ENCODE measurements at regions not wholly inside any gene's neighbourhood (a gene's known extent, or its start where the extent isn't known, plus 50 kb on each side); places are given as distances from the start of the nearest gene placed in this dataset.
A peak's percentile ranks its signal among the peaks of the same experiment; 100 is the strongest.

- DNase-seq (ENCODE audit: low read depth in 3 of 3): no peak
Measured at GRCh38 chr6:26290941-26291340, 74.1 kb upstream of the BTN3A2 start.

DNA sequence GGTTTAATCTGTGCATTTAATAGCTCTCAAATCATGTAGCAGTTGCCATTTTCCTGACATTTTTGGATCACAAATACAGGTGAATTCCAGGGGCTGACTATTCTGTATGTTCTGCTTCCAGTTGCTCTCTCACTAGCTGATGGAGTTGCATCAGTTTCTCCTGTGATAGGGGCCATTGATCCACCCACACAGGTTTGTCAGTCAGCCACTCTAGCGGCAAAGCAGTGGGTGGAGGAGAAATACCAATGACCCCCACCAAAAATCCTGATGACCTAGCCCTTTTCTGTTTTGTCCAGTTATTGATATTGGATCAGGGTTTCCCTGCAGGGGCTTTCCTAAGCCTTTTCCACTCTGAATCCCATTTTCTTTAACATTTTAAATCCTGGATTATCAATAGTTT lies 72.3 kb upstream of the BTN3A2 start:
- DNase-seq (ENCODE audit: low read depth in 3 of 3): no peak

- DNase-seq (ENCODE audit: low read depth in 3 of 3): no peak
Measured at GRCh38 chr6:26294302-26294701, 70.7 kb upstream of the BTN3A2 start.

DNA sequence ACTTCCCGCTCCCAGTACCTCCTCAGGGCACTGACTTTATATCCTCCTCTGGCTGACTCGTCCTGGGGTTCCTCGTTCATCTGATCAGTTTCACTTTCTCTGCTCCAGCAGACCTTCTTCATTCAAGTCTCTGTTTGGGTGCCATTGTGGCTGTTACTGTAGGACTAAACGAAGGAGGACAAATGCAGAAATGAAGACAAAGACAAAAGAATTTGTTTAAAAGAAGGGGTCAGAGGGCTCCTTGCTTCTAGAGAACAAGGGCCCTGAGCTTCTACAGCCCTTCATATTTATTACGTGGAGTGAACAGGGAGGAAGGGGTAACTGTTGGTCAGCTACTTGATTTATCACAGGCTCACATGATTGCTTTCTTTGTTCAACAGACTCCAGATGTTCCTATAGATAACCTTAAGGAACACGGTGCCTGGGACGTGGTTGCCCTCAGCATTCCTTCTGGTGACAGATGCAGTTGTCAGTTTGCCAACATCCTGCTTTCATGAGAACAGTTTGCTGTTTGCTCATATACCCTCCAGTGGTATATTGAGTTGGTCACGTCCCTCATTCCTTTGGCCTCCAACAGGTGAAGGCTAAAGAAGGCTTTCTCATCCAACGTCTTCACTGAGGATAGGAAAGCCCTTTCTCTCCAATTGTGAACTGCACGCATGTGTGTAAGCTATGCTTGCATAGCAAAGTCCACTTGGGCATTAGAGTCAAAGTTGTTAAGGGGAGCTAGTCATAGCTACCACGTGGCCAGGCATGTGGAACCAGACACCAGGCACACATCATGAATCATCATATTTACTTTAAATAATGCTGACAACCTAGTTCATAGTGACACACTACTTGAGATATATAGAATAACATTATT lies 69.1 kb upstream of the BTN3A2 start:
- DNase-seq (ENCODE audit: low read depth in 3 of 3): no peak

DNA sequence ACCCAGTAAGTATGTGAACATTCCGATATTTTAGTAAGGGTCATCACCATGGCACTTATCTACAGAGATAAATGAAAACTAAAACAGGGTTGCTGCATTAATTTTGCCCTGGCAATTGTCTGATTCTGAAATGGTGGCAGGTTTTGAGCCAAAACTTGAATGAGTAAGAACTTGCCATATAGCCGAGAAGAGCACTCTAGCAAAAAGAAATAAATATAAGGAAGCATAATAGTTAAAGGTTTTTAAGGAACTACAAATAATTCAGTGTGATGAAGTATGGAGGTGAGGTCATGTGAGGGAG lies 68.5 kb upstream of the BTN3A2 start:
- DNase-seq (ENCODE audit: low read depth in 3 of 3): no peak

DNA sequence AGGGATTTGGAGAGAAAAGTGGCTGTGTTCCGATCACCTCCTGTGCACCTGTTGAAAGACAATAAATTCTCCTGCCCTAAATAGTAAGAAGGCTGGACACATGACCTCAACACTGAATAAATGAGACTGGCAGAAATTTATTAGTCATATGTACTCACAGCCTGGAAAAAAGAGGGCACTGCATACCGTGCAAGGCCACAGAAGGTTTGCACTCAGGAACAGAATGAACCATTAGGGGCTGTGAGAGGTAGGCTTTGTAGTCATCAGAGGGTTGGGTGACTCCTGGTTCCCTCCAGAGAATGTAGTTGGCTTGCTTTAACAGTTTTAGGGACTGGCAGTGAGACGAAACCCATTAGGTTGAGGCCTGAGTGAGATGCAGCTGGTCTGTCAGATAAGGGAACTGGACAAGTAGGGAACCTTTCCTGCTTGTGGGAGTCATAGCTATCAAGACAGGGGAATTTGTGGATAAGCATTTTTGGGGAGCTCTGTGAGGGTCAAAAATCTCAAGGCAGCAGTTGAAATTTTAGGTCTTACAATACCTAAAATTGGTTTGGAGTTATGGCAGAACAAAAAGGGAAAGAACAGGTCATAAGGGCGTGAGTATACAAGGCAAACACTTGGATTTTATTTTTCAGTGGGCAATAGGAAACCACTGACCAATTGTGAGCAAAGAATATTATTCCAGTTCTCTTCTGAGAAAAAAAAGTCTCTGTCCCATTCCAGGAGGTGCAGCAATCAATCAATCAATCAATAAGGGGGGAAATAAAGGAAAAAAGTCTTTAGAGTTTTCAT lies 67.9 kb upstream of the BTN3A2 start:
- DNase-seq (ENCODE audit: low read depth in 3 of 3): no peak

GRCh38 chr6:26299286-26300042 lies 65.5 kb upstream of the BTN3A2 start:
- DNase-seq (ENCODE audit: low read depth in 3 of 3): no peak

GRCh38 chr6:26300043-26300331 lies 65.0 kb upstream of the BTN3A2 start:
- DNase-seq (ENCODE audit: low read depth in 3 of 3): no peak

- DNase-seq (ENCODE audit: low read depth in 3 of 3): no peak
Measured at GRCh38 chr6:26300359-26300758, 64.6 kb upstream of the BTN3A2 start.

DNA sequence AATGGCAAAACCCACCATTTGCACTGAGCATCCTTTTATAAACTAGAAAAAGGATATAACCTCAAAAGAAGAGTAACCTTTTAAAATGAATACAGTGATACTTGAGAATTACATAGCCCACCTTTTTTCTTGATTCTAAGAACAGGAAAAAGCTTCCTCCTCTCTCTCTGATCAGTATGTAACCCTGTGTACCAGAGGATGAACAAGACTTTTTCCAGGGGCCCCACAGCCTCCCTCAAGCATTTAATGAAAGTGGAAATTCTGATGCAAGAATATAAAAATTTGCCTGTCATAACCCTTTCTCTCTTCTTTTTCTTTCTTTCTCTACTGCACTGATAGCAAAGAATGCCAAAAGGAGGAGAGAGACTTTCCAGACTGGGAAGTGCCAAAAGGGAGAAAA lies 64.2 kb upstream of the BTN3A2 start:
- DNase-seq (ENCODE audit: low read depth in 3 of 3): no peak

DNA sequence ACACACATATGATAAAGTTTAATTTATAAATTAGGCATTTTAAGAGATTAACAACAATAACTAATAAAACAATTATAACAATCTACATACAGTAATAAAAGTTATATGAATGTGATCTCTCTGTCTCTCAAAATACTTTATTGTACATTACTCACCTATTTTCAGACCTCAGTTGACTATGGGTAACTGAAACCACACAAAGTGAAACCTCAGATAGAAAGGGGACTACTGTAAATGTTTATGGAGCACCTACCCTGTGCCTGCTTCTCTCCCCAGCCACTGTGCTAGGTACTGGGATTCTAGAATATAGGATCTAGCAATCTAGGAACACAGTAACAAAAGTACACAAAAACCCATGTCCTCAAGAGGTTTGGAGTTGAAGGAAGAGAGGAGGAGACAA lies 63.4 kb upstream of the BTN3A2 start:
- no peak for DNase-seq (ENCODE audit: low read depth in 3 of 3)

DNA sequence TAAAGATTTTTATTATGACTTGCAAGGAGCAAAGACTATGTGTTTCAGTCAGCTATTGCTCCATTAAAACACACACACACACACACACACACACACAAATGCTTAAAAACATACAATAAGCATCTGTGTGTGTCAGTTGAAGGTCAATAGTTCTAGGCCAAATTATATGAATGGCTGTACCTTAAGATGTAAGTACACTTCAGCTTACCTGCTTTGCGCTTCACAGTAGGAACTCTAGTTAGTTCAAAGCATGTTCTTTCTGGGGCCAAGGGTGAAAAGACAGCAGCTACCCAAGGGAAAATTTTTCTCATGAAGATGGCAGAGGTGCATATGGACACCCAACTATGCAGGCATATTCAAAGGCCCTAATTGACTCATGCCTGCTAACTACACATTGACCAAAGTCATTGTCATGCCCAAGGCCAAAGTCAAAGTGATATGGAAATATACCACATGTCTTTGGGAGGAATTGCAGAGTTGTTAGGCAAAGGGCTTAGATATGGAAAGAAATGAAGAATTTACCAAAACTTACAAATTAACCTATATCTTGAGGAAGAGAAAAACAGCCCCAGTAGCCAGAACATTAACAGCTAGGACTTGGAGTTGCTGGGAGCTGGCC lies 61.9 kb upstream of the BTN3A2 start:
- no peak for DNase-seq (ENCODE audit: low read depth in 3 of 3)

DNA sequence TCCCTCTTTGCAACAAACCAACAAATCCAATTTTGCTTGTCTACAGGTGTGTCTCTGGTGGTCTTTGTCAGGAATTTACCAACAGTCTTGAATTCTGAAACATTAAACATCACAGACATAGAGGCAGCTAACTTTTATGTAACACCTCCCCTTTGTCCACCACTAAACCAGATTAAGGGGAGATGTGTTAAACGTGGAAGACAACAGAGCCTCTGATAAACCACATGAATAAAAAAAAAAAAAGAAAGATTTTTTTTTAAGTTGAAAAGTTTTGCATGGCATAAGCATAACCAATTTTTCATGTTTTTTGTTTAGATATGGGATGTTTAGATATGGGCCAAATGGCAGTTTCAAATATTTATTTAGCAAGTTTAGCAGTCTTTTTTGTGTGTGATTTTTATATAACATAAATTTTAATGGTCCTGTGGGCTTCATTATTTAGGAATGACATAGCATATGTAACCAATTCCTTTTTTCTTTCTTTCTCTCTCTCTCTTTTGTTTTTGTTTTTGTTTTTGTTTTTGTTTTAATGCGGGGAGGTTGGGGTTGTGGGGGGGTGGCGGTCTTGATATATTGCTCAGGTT lies 60.7 kb upstream of the BTN3A2 start:
- DNase-seq (ENCODE audit: low read depth in 3 of 3): no peak

DNA sequence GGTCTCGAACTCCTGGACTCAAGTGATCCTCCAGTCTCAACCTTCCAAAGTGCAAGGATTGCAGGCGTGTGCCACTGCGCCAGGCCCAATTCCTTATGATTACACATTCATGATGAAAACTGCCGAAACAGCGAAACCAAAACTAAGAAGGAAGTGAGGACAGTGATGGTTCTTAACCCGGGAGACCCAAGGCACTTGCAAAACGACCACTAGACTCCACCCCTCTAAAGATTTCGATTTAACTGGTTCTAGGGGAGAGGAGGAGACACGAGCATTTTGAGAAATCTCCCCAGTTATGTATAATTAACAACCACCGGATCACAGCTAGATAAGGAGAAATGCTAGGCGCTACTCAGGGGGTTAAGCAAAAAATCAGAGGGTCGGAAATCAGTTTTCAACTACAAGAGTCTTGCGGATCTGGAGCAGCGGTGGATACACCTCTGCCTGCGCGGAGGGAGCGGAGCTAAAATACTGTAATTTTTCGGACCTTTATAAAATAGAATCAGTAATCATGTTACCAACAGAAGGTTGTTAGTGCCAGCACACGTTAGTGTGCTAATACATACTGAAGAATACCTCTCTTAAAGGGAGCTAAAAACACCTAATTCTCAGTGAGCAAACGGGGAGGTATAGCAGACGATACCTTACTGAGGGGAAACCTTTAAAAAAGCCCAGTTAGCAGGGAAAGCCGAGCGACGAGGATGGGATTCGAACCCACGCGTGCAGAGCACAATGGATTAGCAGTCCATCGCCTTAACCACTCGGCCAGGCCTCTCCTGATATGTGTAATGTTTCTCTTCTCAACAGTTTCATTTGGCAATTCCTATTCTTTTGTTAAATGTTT lies 60.0 kb upstream of the BTN3A2 start:
- DNase-seq (ENCODE audit: low read depth in 3 of 3): peak in 1 of 3 donors; percentile 75

GRCh38 chr6:26305641-26305969 lies 59.4 kb upstream of the BTN3A2 start:
- DNase-seq (ENCODE audit: low read depth in 3 of 3): no peak

GRCh38 chr6:26306232-26306631 lies 58.8 kb upstream of the BTN3A2 start:
- DNase-seq (ENCODE audit: low read depth in 3 of 3): no peak

DNA sequence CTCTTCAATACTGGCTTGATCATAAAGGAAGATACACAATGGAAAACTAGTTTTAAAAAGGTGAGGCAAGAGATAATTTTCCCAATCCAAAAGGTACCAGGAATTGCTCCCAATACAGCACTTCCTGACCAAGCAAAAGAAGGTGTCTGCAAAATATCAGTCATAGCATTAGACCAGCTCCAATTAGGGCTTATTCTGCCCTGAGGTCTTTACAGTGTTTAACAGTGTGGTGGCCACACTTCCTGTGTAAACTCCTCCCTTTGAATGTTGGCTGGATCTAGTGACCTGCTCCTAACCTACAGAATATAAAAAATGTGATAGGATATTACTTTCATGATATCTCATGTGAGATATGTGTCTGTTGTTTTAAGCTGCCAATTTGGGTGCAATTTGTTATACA lies 57.1 kb upstream of the BTN3A2 start:
- DNase-seq (ENCODE audit: low read depth in 3 of 3): no peak

- DNase-seq (ENCODE audit: low read depth in 3 of 3): no peak
Measured at GRCh38 chr6:26309731-26310142, 55.3 kb upstream of the BTN3A2 start.

DNA sequence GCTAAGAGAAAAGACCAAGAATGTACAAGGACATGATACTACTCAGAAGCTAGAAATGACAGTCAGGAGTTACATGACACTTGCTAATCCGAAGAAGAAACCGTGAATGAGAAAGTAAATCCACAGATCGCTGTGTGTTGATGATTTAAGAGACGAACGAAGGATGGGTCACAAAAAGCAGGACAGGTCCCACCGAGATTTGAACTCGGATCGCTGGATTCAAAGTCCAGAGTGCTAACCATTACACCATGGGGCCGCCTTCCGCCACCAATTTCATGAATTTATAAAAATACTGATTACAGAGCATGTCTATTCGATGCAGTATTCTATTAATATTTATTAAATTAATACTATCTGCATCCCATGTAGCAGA lies 54.0 kb upstream of the BTN3A2 start:
- no peak for DNase-seq (ENCODE audit: low read depth in 3 of 3)

DNA sequence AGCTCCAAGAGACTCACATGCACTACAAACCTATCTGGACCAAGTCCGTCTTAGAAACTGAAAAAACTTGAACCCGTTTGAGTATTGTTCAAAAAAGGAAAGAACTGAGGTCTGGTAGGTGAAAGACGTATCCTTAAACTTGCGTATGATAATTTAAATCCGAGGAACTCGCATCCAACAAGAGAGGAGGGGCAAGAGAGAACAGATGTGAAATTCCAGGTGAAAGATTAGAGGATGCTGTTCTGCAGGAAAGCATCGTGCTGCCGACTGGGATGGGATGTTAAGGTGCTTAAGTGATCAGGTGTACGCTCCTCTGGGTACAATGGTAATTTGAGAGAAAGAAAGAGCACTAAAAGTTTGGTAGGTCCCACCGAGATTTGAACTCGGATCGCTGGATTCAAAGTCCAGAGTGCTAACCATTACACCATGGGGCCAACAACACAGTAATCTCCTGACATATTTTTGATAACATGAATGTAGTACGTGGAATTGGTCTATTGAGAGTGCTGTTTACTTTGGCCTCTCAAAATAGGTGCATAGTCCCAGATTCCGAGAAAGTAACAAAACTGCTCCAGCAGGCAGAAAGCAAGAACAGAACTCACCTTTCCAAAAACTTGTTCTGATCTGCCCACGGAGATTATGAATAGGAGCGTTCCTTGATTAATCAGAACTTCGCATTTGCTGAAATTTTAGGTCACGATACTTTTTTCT lies 53.5 kb upstream of the BTN3A2 start:
- no peak for DNase-seq (ENCODE audit: low read depth in 3 of 3)

DNA sequence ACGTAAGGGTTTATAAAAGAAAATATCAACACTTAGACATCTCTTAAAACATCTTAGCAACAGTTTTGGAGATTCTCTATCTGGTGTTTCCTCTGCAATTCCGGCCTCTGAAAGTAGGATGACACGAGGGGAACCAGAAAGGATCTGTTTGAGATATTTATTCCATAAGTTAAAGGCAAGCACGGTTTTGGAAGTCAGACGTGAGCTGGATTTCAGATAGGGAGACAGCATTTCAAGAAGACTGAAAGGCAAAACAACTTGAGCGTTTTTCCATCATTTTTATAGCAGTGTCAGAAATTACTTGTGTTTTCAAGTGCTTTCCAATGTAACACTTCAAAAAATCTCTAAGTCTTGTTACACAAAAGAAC lies 52.9 kb upstream of the BTN3A2 start:
- DNase-seq (ENCODE audit: low read depth in 3 of 3): no peak
